ENCODE measurements at regions not wholly inside any gene's neighbourhood (a gene's known extent, or its start where the extent isn't known, plus 50 kb on each side); places are given as distances from the start of the nearest gene placed in this dataset.

DNA sequence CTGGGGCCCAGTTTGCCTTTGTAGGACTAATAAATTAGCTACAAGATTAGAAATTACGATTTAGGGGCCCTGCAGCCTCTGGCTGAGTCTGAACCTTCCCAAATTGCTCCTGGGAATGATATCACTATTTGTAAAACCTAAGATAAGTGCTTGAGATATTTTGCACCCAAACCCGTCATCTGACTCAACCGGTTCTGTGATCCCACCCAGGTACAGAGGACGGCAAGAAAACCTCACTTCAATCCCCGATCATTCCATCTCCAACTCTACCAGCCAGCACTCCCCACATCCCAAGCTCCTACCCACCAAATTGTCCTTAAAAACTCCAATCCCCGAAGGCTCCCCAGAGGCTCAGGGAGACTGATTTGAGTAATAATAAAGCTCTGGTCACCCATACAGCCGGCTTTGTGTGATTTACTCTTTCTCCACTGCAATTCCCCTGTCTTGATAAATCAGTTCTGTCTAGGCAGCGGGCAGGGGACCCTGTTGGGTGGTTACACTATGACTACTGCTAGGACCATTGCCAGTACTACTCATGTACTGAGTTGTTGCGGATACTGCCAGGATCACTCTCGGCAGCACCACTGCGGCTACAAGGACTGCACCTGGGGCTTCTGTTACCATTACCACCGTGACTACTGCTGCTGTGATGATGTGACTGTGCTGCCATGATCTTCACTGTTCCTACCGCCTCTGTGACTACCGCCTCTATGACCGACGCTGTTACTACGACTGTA, 73.1 kb downstream of the IRF8 start:
- FAIRE-seq (no peak), DNase-seq (ENCODE audit: insufficient read length, low spot score) (no peak)
- TF ChIP-seq CTCF (IDR thresholded peaks at IDR 0.05; ENCODE audit: insufficient read depth, missing control alignments), result no peak

DNA sequence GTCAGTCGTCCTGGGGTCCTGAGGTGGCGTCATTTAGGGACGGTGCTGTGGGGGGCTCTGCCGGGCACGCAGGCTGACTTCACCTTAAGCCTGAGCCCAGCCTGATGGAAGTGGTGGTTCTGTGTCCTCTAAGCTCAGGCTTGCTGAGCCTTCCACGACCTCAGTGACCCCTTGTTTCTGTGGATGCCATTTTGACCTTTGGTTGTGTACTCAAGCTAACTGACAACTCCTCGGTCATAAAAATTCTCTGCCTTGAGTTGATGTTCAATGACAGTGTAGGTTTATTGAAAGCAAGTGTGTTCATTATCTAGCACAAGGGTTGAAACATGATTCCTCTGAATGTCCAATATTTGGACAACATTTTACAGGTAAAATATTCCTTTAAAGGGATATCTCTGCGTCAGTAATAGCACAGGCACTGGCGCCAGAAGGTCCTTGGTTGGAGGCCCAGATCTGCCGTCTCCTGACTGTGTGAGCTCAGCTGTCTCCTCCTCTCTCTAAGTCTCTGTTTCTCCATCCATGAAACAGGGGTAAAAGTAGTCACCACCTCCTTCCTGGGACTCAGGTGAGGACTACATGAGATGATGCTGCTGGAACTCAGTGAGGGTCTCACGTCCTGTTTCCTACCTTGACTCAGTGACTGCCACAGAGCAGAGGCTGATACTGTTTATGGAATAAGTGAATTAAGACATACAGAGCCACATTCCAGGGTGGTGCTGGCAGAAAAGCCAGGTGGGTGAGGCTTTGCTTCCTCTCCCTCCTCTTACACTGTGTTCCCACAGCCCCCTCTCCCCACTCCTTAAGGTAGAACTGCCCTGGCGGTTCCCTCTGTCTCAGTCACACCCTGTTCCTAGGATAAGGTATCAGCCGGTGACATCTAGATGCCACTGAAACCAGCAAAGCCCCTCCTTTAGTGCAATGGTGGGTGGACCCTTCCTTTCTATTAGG, 75.7 kb downstream of the IRF8 start:
- DNase-seq (ENCODE audit: insufficient read length, low spot score) (no peak), FAIRE-seq (no peak)
- TF ChIP-seq CTCF (IDR thresholded peaks at IDR 0.05; ENCODE audit: insufficient read depth, missing control alignments), result no peak

DNA sequence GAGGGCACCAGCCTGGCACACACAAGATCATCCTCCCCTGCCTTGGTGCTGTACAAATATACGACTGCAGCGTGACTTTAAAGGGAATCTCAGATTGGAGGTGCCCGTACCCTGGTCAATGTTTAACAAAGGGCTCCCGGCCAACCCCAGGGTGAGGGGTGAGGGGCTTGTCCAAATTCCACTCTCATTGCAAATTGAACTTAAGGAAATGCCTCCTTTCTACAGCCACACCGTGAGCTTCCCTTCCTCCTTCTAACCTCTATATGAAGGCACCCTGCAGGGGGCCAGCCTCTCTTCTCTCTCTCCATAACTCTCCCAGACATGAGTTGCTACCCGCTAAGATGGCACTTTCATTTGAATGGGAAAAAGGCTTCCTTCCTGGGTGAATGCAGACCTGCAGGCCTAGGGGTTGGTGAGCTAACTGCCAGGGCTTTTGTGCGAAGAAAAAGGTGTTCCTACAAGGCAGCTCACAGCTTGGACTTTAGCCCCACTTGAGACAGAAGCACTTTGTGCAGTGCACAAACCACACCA, 76.6 kb downstream of the IRF8 start:
- no peak for TF ChIP-seq CTCF (IDR thresholded peaks at IDR 0.05; ENCODE audit: insufficient read depth, missing control alignments)
- no peak for DNase-seq (ENCODE audit: insufficient read length, low spot score)
- no peak for FAIRE-seq

- FAIRE-seq (no peak), DNase-seq (ENCODE audit: insufficient read length, low spot score) (no peak)
- no peak for TF ChIP-seq CTCF (IDR thresholded peaks at IDR 0.05; ENCODE audit: insufficient read depth, missing control alignments)
Observed at GRCh38 chr16:85978291-85978775, 79.4 kb downstream of the IRF8 start.

DNA sequence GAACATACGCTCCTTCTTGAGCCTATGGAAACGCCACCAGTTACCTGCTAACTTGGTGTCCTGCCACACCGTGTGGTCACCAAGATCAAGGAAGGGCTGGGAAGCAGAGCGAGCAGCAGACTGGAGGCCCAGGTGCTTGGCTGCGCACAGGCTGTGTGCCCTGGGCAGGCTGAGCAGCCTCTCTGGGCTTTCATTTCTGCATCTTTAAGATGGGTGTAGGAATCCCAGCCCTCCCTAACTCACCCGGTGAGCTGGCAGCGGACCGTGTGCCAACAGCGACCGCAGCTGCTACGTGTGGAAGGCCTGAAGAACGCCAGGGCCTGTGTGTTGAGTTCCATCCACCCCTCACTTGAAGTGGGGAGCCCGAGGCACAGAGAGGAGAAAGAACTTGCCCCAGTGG, 80.0 kb downstream of the IRF8 start:
- DNase-seq (ENCODE audit: insufficient read length, low spot score) (no peak), FAIRE-seq (no peak)
- TF ChIP-seq CTCF (IDR thresholded peaks at IDR 0.05; ENCODE audit: insufficient read depth, missing control alignments), result no peak

DNA sequence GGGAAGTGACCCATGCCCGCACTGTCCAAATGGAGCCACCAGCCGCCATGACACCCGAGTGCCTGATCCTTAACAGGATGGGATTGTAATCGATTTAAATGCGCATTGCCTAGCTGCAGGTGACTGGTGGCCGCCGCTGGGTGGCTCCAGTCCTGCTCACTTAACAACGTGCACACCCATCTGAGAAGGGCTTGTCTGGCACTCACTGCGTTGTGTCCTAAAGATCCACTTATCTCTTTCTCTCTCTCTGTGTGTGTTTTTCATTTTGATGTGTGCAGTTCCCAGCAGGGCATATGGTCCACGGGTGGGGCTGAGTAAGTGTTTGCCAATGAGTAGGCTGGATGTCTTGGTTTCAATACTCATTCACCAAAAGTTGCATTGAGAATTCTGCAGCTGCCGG, 80.6 kb downstream of the IRF8 start:
- DNase-seq (ENCODE audit: insufficient read length, low spot score) (no peak), FAIRE-seq (no peak)
- TF ChIP-seq CTCF (IDR thresholded peaks at IDR 0.05; ENCODE audit: insufficient read depth, missing control alignments), result no peak
